CD14-positive monocyte (primary cell): ENCODE measurements at regions not wholly inside any gene's neighbourhood (a gene's known extent, or its start where the extent isn't known, plus 50 kb on each side); places are given as distances from the start of the nearest gene placed in this dataset.

Experiments
- DNase-seq, 3 donors: peaks; one replicate each; pipeline ENCODE4 v3.0.0-alpha.2; 2011 to 2022
- H2AFZ ChIP-seq: 2 replicates; pipeline ENCODE4 v1.6.0; 2012; ENCODE audit warnings: mild to moderate bottlenecking, low read depth, low read length, inconsistent platforms; ENCODE audit not compliant: insufficient read depth, poor library complexity, severe bottlenecking
- H3K27ac ChIP-seq, 2 donors: 1 replicate in 1 of 2; 2 replicates in 1 of 2; pipeline ENCODE4 v1.5.1; 2012 to 2013; ENCODE audit warnings: low read length in 2 of 2, control low read depth in 1 of 2, inconsistent platforms in 1 of 2, low read depth in 1 of 2, mild to moderate bottlenecking in 1 of 2
- H3K27me3 ChIP-seq, 2 donors: one replicate each; pipeline versions ENCODE4 v1.6.0 to v1.6.1; 2011 to 2013; ENCODE audit warnings: low read length in 2 of 2; ENCODE audit not compliant: control insufficient read depth in 2 of 2, insufficient read depth in 2 of 2
- H3K36me3 ChIP-seq, 2 donors: replicated peaks in 1 of 2; 1 replicate in 1 of 2; 2 replicates in 1 of 2; pipeline versions ENCODE4 v1.5.1 to v1.6.1; 2012 to 2013; ENCODE audit warnings: low read length in 2 of 2, control low read depth in 1 of 2, inconsistent platforms in 1 of 2, mild to moderate bottlenecking in 1 of 2; ENCODE audit not compliant: insufficient read depth in 2 of 2, control insufficient read depth in 1 of 2
- H3K4me1 ChIP-seq, 2 donors: 1 replicate in 1 of 2; 2 replicates in 1 of 2; pipeline versions ENCODE4 v1.5.1 to v1.6.1; 2012 to 2013; ENCODE audit warnings: low read length in 2 of 2, control low read depth in 1 of 2, inconsistent platforms in 1 of 2, mild to moderate bottlenecking in 1 of 2, moderate library complexity in 1 of 2; ENCODE audit not compliant: insufficient read depth in 2 of 2, control insufficient read depth in 1 of 2
- H3K4me2 ChIP-seq: replicated peaks from 2 replicates; pipeline ENCODE3; 2012; ENCODE audit warnings: low read length, moderate library complexity, mild to moderate bottlenecking; ENCODE audit not compliant: poor library complexity, severe bottlenecking; ENCODE audit errors: extremely low read depth
- H3K4me3 ChIP-seq, 3 experiments: fragments of 200-600 bp in 1 of 3; sonication (generic) in 1 of 3; replicated peaks in 1 of 3; 1 replicate in 2 of 3; 2 replicates in 1 of 3; pipeline ENCODE4 v1.5.1; 2011 to 2013; ENCODE audit warnings: low read length in 3 of 3, mild to moderate bottlenecking in 3 of 3, control low read depth in 2 of 3, low read depth in 2 of 3, inconsistent platforms in 1 of 3, moderate library complexity in 1 of 3
- H3K79me2 ChIP-seq: 2 replicates; pipeline ENCODE4 v1.6.0; 2012; ENCODE audit warnings: mild to moderate bottlenecking, control low read depth, inconsistent platforms, low read length, moderate library complexity; ENCODE audit not compliant: insufficient read depth
- H3K9ac ChIP-seq: 2 replicates; pipeline ENCODE4 v1.6.0; 2017; ENCODE audit warnings: low read length, mild to moderate bottlenecking; ENCODE audit not compliant: insufficient read depth, poor library complexity, severe bottlenecking
- H3K9me3 ChIP-seq, 2 donors: replicated peaks in 1 of 2; 1 replicate in 1 of 2; 2 replicates in 1 of 2; pipeline versions ENCODE4 v1.5.1 to v1.6.1; 2012 to 2013; ENCODE audit warnings: low read length in 2 of 2, control low read depth in 1 of 2; ENCODE audit not compliant: control insufficient read depth in 1 of 2, insufficient read depth in 1 of 2
- H4K20me1 ChIP-seq: 2 replicates; pipeline ENCODE4 v1.6.0; 2012; ENCODE audit warnings: mild to moderate bottlenecking, low read length, control low read depth, moderate library complexity; ENCODE audit not compliant: insufficient read depth
- H3K27ac Mint-ChIP-seq, 7 donors: one replicate each; pipeline ENCODE4 v1.8.0; 2020; ENCODE audit warnings: mild to moderate bottlenecking in 7 of 7, mixed read lengths in 7 of 7, moderate library complexity in 6 of 7, inconsistent platforms in 2 of 7
- H3K27me3 Mint-ChIP-seq, 3 donors: one replicate each; pipeline ENCODE4 v1.8.0; 2021 to 2022; ENCODE audit warnings: low read depth in 3 of 3, mild to moderate bottlenecking in 3 of 3, mixed read lengths in 3 of 3, moderate library complexity in 3 of 3, inconsistent platforms in 1 of 3
- H3K36me3 Mint-ChIP-seq, 2 donors: one replicate each; pipeline ENCODE4 v1.8.0; 2020; ENCODE audit warnings: mixed read lengths in 2 of 2, inconsistent platforms in 1 of 2, mild to moderate bottlenecking in 1 of 2
- H3K4me1 Mint-ChIP-seq: one replicate; pipeline ENCODE4 v1.8.0; 2020; ENCODE audit warnings: mild to moderate bottlenecking, mixed read lengths
- H3K4me3 Mint-ChIP-seq, 2 donors: one replicate each; pipeline ENCODE4 v1.8.0; 2020; ENCODE audit warnings: mild to moderate bottlenecking in 2 of 2, mixed read lengths in 2 of 2, moderate library complexity in 1 of 2
- H3K9me3 Mint-ChIP-seq, 7 donors: one replicate each; pipeline ENCODE4 v1.8.0; 2020 to 2022; ENCODE audit warnings: mixed read lengths in 7 of 7, mild to moderate bottlenecking in 6 of 7, moderate library complexity in 6 of 7, inconsistent platforms in 2 of 7
- CTCF ChIP-seq: fragments of 200-600 bp; IDR thresholded peaks from one replicate; pipeline ENCODE4 v1.8.0; 2022; ENCODE audit warnings: antibody characterized with exemption, mild to moderate bottlenecking
- WGBS: methylation state at CpG from one replicate; pipeline ENCODE4 v1.1.5; 2013; ENCODE audit warnings: missing lambda C conversion rate; ENCODE audit not compliant: insufficient coverage; 5-methylcytosine and 5-hydroxymethylcytosine counted together
- intact Hi-C, 2 donors: fragments of 100-400 bp; cut with micrococcal nuclease; formaldehyde crosslinking; loops; one replicate each; pipeline versions ENCODE4 v1.15.0 to v1.15.1; 2023

- H3K4me3 Mint-ChIP-seq, result no peak overlapping the region
- H3K27ac Mint-ChIP-seq, result no peak overlapping the region
- peaks cover 0 to 2% of the 10 kb centered on the region in 2 donors for H3K27me3 ChIP-seq
- H3K27ac ChIP-seq, result no peak overlapping the region
- H3K79me2 ChIP-seq, result no peaks in the 10 kb centered on the region
- H3K36me3 ChIP-seq, result no peaks in the 10 kb centered on the region
- no peak for TF ChIP-seq CTCF
- H3K9me3 Mint-ChIP-seq, result no peaks in the 10 kb centered on the region
- H3K27me3 Mint-ChIP-seq, result peaks cover 1 to 9% (median 2%) of the 10 kb centered on the region in 3 donors
- H3K9ac ChIP-seq, result no peak overlapping the region
- H3K36me3 Mint-ChIP-seq, result no peaks in the 10 kb centered on the region
- no peaks in the 10 kb centered on the region for H3K9me3 ChIP-seq
- no peak overlapping the region for H2AFZ ChIP-seq
- H3K4me1 ChIP-seq, result no peaks in the 10 kb centered on the region
- H4K20me1 ChIP-seq, result no peaks in the 10 kb centered on the region
- intact Hi-C loops, result no loop called here
- no peak overlapping the region for H3K4me2 ChIP-seq
- no peak for DNase-seq
- peaks cover 2% of the 10 kb centered on the region for H3K4me1 Mint-ChIP-seq
- WGBS, result no CpG with 5 or more reads among the region's 3 CpGs
- no peak overlapping the region for H3K4me3 ChIP-seq
These were observed 499.8 kb upstream of the CDH11 start for GRCh38 chr16:65621640-65622039.

GRCh38 chr16:65619606-65620005, 497.7 kb upstream of the CDH11 start:
- Mint-ChIP-seq H3K4me1 (peaks cover 2% of the 10 kb centered on the region), H3K27ac (no peak overlapping the region), H3K27me3 (peaks cover 4 to 8% (median 5%) of the 10 kb centered on the region in 3 donors), H3K36me3 (no peaks in the 10 kb centered on the region), H3K9me3 (peaks cover 0 to 9% (median 2%) of the 10 kb centered on the region in 7 donors), H3K4me3 (no peak overlapping the region)
- Histone ChIP-seq H3K9me3 (no peaks in the 10 kb centered on the region), H4K20me1 (no peaks in the 10 kb centered on the region), H2AFZ (no peak overlapping the region), H3K27ac (no peak overlapping the region), H3K4me1 (no peaks in the 10 kb centered on the region), H3K27me3 (peaks cover 0 to 2% of the 10 kb centered on the region in 2 donors), H3K4me2 (no peak overlapping the region), H3K79me2 (no peaks in the 10 kb centered on the region), H3K9ac (no peak overlapping the region), H3K36me3 (no peaks in the 10 kb centered on the region), H3K4me3 (no peak overlapping the region)
- no peak for TF ChIP-seq CTCF
- intact Hi-C loops, result no loop called here
- no peak for DNase-seq
- WGBS, result no CpG with 5 or more reads among the region's 3 CpGs
